Gastroesophageal sphincter (tissue), 4 donors: ENCODE measurements at regions not wholly inside any gene's neighbourhood (a gene's known extent, or its start where the extent isn't known, plus 50 kb on each side); places are given as distances from the start of the nearest gene placed in this dataset.

Experiments used
- ATAC-seq: fragments of 150-250 bp; one replicate; pipeline ENCODE4 v1.9.1; 2016; ENCODE audit warnings: mild to moderate bottlenecking, moderate library complexity
- H3K27ac ChIP-seq, 4 donors: fragments of 200-600 bp; sonication (generic) in 3 of 4; 1 replicate in 3 of 4; 2 replicates in 1 of 4; pipeline ENCODE4 v1.5.1; 2016 to 2019
- H3K27me3 ChIP-seq: fragments of 200-600 bp; sonication (generic); one replicate; pipeline ENCODE4 v1.5.1; 2019
- H3K36me3 ChIP-seq, 2 donors: fragments of 200-600 bp; sonication (generic); one replicate each; pipeline ENCODE4 v1.5.1; 2019; ENCODE audit warnings: control low read depth in 1 of 2
- H3K4me1 ChIP-seq, 3 donors: fragments of 200-600 bp; sonication (generic); 1 replicate in 2 of 3; 2 replicates in 1 of 3; pipeline ENCODE4 v1.5.1; 2016 to 2019; ENCODE audit warnings: control low read depth in 2 of 3
- H3K4me3 ChIP-seq, 2 donors: fragments of 200-600 bp; sonication (generic); one replicate each; pipeline ENCODE4 v1.5.1; 2019; ENCODE audit warnings: mild to moderate bottlenecking in 1 of 2, moderate library complexity in 1 of 2
- H3K9me3 ChIP-seq, 3 donors: fragments of 200-600 bp; sonication (generic); one replicate each; pipeline ENCODE4 v1.5.1; 2017 to 2019; ENCODE audit warnings: control low read depth in 2 of 3
- EP300 ChIP-seq: sonication (generic); formaldehyde crosslinking; IDR thresholded peaks from one replicate; pipeline ENCODE4 v1.6.1; 2017; ENCODE audit warnings: antibody characterized with exemption, mild to moderate bottlenecking
- POLR2A ChIP-seq, 2 donors: fragments of 450-650 bp; IDR thresholded peaks; one replicate each; pipeline ENCODE4 v1.6.1; 2017; ENCODE audit warnings: antibody characterized with exemption in 2 of 2, mild to moderate bottlenecking in 2 of 2, moderate library complexity in 1 of 2
- POLR2AphosphoS5 ChIP-seq: sonication (generic); formaldehyde crosslinking; IDR thresholded peaks from one replicate; pipeline ENCODE4 v1.6.1; 2017; ENCODE audit warnings: antibody characterized with exemption
- WGBS, 2 donors: methylation state at CpG; one replicate each; pipeline ENCODE4 v1.1.5; 2018; ENCODE audit warnings: low coverage in 1 of 2; 5-methylcytosine and 5-hydroxymethylcytosine counted together
- TF ChIP-seq, protein P1 (sequence below), 4 experiments: fragments of 200-600 bp in 2 of 4; fragments of 450-650 bp in 2 of 4; sonication (generic) in 1 of 4; IDR thresholded peaks; one replicate each; pipeline ENCODE4 v1.5.1; 2017 to 2019; ENCODE audit warnings: antibody characterized with exemption in 4 of 4, mild to moderate bottlenecking in 2 of 4, moderate library complexity in 2 of 4

DNA sequence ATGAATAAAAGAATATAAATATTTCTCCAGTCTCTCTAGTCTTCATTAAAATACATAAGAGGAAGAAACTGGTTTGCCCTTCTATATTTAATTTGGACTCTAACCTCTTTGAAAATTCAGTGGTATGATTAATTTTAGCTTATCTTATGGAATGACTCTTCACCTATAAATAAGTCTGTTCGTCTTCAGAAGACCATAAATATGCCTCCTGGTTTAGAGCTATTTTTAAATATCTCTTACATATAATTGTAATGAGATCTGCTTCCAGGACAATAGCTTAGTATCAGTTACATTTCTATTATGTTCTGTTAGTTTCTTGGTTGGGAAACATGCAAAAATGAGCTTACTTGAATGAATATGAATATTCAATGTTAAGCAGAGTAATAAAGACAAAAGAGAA lies 257.5 kb upstream of the HMGA2 start:
- Histone ChIP-seq H3K36me3 (no peaks in the 10 kb centered on the region), H3K27me3 (peaks cover 12% of the 10 kb centered on the region), H3K9me3 (no peaks in the 10 kb centered on the region), H3K4me1 (no peaks in the 10 kb centered on the region), H3K27ac (no peak overlapping the region), H3K4me3 (no peak overlapping the region)
- no peak for ATAC-seq
- TF ChIP-seq POLR2A (IDR thresholded peaks at IDR 0.05), result no peak
- 36 to 42% methylated on average over 1 of the region's 1 CpG for WGBS, 2 donors

DNA sequence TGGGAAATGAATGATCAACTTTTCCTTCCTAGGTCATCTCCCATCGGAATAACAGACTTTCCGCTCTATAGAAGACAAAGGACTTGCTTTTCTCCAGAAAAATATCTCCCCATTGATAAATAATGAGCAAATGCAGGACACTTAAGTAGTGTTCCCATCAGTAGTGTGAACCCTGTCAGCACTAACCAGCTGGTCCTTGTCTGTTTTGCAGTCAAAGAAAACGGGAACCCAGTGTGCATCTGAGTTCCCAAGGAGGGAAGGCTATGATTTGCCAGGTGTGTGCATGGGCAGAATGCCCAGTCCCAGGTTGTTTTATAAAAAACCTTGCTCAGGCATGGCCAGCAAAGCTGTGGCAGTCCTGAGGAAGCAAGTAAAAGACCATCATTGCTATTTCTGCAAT lies 256.5 kb upstream of the HMGA2 start:
- Histone ChIP-seq H3K36me3 (no peaks in the 10 kb centered on the region), H3K4me1 (no peaks in the 10 kb centered on the region), H3K9me3 (no peaks in the 10 kb centered on the region), H3K4me3 (no peak overlapping the region), H3K27me3 (peaks cover 8% of the 10 kb centered on the region), H3K27ac (no peak overlapping the region)
- ATAC-seq, result no peak
- WGBS, 2 donors, result 65 to 76% methylated on average over 2 to 3 of the region's 3 CpGs
- TF ChIP-seq POLR2A (IDR thresholded peaks at IDR 0.05) (no peak), EP300 (no peak), POLR2AphosphoS5 (no peak)
- TF ChIP-seq, protein P1, sequence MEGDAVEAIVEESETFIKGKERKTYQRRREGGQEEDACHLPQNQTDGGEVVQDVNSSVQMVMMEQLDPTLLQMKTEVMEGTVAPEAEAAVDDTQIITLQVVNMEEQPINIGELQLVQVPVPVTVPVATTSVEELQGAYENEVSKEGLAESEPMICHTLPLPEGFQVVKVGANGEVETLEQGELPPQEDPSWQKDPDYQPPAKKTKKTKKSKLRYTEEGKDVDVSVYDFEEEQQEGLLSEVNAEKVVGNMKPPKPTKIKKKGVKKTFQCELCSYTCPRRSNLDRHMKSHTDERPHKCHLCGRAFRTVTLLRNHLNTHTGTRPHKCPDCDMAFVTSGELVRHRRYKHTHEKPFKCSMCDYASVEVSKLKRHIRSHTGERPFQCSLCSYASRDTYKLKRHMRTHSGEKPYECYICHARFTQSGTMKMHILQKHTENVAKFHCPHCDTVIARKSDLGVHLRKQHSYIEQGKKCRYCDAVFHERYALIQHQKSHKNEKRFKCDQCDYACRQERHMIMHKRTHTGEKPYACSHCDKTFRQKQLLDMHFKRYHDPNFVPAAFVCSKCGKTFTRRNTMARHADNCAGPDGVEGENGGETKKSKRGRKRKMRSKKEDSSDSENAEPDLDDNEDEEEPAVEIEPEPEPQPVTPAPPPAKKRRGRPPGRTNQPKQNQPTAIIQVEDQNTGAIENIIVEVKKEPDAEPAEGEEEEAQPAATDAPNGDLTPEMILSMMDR (IDR thresholded peaks at IDR 0.05), result no peak

DNA sequence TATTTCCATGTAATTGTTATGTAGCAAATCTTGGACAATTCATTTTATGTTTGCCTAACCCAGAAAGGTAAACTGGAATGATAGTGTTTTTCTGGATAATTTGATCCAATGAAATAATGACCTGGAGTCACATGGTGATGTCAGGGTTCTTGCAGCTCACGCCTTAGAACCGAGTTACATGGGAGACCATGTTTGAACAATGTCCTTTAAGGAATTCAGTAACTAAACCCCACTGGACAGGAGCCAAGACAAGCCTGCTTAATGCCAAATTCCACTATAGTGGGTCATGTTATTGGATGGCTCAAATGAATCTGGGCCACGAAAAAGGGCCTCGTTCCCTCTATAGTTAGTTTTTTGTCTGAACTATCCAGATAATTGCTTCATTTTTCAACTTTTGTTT lies 255.8 kb upstream of the HMGA2 start:
- Histone ChIP-seq H3K27me3 (peaks cover 5% of the 10 kb centered on the region), H3K4me3 (no peak overlapping the region), H3K9me3 (no peaks in the 10 kb centered on the region), H3K27ac (no peak overlapping the region), H3K4me1 (no peaks in the 10 kb centered on the region), H3K36me3 (no peaks in the 10 kb centered on the region)
- no peak for ATAC-seq
- WGBS, 2 donors, result 79 to 80% methylated on average over 2 to 4 of the region's 4 CpGs
- no peak for TF ChIP-seq POLR2AphosphoS5
- no peak for TF ChIP-seq POLR2A (IDR thresholded peaks at IDR 0.05)
- TF ChIP-seq EP300, result no peak
- TF ChIP-seq, protein P1 (IDR thresholded peaks at IDR 0.05), result no peak

DNA sequence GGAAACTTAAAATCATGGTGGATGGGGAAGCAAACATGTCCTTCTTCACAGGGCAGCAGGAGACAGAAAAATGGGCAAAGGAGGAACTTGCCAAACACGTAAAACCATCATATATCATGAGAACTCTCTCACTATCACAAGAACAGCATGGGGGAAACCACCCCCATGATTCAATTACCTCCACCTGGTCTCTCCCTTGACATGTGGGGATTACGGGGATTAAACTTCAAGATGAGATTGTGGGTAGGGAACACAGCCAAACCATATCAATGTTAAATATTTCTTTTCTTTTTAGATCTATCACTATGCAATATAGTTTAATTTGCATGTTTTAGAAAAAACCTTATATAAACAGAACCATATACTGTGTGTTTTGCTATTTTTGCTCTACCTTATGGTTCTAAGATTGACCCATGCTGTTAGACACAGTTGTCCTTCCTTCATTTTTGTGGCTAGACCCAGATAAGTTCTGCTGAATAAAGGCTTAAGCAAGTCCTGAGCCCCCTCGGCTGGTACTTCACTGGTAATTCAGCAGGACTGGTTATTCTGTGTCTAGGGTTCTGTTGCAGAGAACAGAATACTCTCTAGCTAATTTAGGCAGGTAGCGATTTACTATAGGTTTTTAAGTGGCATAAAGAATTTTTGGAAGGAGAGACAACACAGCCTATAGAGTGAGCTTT lies 253.7 kb upstream of the HMGA2 start:
- no peaks in the 10 kb centered on the region for H3K4me1 ChIP-seq
- peaks cover 0 to 13% (median 0%) of the 10 kb centered on the region in 3 donors for H3K9me3 ChIP-seq
- peaks cover 5% of the 10 kb centered on the region for H3K27me3 ChIP-seq
- ATAC-seq, result no peak
- no peaks in the 10 kb centered on the region for H3K36me3 ChIP-seq
- TF ChIP-seq, protein P1 (IDR thresholded peaks at IDR 0.05), result no peak
- TF ChIP-seq EP300 (no peak), POLR2AphosphoS5 (no peak), POLR2A (IDR thresholded peaks at IDR 0.05) (no peak)
- no peak overlapping the region for H3K4me3 ChIP-seq
- WGBS, 2 donors, result 88 to 96% methylated on average over 3 to 4 of the region's 4 CpGs
- H3K27ac ChIP-seq, result no peak overlapping the region

DNA sequence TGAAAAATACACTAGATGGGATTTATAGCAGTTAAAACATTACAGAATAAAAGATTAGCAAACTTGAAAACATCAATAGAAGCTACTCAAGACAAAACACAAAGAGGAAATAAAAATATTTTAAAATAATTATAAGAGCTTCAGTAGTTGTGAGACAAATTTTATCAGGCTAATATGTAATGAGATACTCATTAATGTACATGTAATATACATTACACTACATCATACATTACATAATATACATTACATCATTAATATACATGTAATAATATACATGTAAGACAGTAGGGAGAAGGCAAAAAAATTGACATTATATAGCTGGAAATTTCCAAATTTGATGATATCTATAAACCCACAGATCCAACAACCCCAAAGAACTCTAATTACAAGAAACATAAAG lies 249.4 kb upstream of the HMGA2 start:
- no peak for TF ChIP-seq EP300
- TF ChIP-seq, protein P1 (IDR thresholded peaks at IDR 0.05), result no peak
- no peak for TF ChIP-seq POLR2A (IDR thresholded peaks at IDR 0.05)
- no peak for TF ChIP-seq POLR2AphosphoS5
- H3K4me3 ChIP-seq, result no peak overlapping the region
- H3K27ac ChIP-seq, result no peak overlapping the region
- H3K27me3 ChIP-seq, result peaks cover 5% of the 10 kb centered on the region
- no peaks in the 10 kb centered on the region for H3K4me1 ChIP-seq
- peaks cover 0 to 14% (median 0%) of the 10 kb centered on the region in 3 donors for H3K9me3 ChIP-seq
- H3K36me3 ChIP-seq, result no peaks in the 10 kb centered on the region
- ATAC-seq, result no peak
